Panc1 (cell line): ENCODE measurements at regions not wholly inside any gene's neighbourhood (a gene's known extent, or its start where the extent isn't known, plus 50 kb on each side); places are given as distances from the start of the nearest gene placed in this dataset.

Source experiments
- ATAC-seq: fragments of 200-7000 bp; cut with Tn5 transposase; 2 replicates; pipeline ENCODE4 v1.9.1; 2020; ENCODE audit warnings: mild to moderate bottlenecking, moderate library complexity
- BruUV-seq: library from RNA; stranded (reverse); fragments of 400-500 nt; replicated peaks from 2 replicates; lab custom pipeline; 2021; lab: Mats Ljungman, UMichigan
- CTCF ChIA-PET: fragments of 300-600 bp; sonication (Branson Sonifier 250); formaldehyde crosslinking; loops from one replicate; lab custom pipeline; 2022; ENCODE audit warnings: antibody characterized with exemption; lab: Charles Lee
- POLR2A ChIA-PET: fragments of 300-600 bp; sonication (Branson Sonifier 250); formaldehyde crosslinking; loops from one replicate; lab custom pipeline; 2022; ENCODE audit warnings: antibody characterized with exemption; lab: Charles Lee
- DNase-seq: peaks from one replicate; pipeline ENCODE4 v3.0.0-alpha.2; 2010; ENCODE audit warnings: low read depth, low spot score
- H3K27ac ChIP-seq: 2 replicates; pipeline ENCODE4 v1.5.1; 2011; ENCODE audit warnings: mild to moderate bottlenecking, low read length, inconsistent platforms
- H3K27me3 ChIP-seq: fragments of 200-500 bp; sonication (Bioruptor generic); 2 replicates; pipeline ENCODE4 v1.6.0; 2014; ENCODE audit warnings: low read length, inconsistent platforms; ENCODE audit not compliant: control insufficient read depth, insufficient read depth
- H3K36me3 ChIP-seq: fragments of 200-500 bp; sonication (Bioruptor generic); 2 replicates; pipeline ENCODE4 v1.5.1; 2014; ENCODE audit warnings: inconsistent platforms, mild to moderate bottlenecking, low read length, moderate library complexity; ENCODE audit not compliant: control insufficient read depth, insufficient read depth
- H3K4me1 ChIP-seq: 2 replicates; pipeline ENCODE4 v1.5.1; 2011; ENCODE audit warnings: inconsistent platforms, mild to moderate bottlenecking, low read length, moderate library complexity; ENCODE audit not compliant: control insufficient read depth, insufficient read depth
- H3K4me3 ChIP-seq, 2 experiments: 2 replicates each; pipeline ENCODE4 v1.5.1; 2011 to 2012; ENCODE audit warnings: low read depth in 2 of 2, low read length in 2 of 2, mild to moderate bottlenecking in 2 of 2, inconsistent platforms in 1 of 2, moderate library complexity in 1 of 2
- H3K9me3 ChIP-seq: fragments of 200-500 bp; sonication (Bioruptor generic); 2 replicates; pipeline ENCODE4 v1.5.1; 2014; ENCODE audit warnings: low read depth, mild to moderate bottlenecking, inconsistent platforms, low read length, moderate library complexity; ENCODE audit not compliant: control insufficient read depth, insufficient read depth
- POLR2AphosphoS5 ChIP-seq: IDR thresholded peaks from 2 replicates; pipeline ENCODE4 v1.6.1; 2012; ENCODE audit warnings: mild to moderate bottlenecking, low read depth, low read length, moderate library complexity
- SIN3A ChIP-seq: IDR thresholded peaks from 2 replicates; pipeline ENCODE4 v1.6.1; 2012; ENCODE audit warnings: low read depth, mild to moderate bottlenecking, low read length, moderate library complexity, borderline replicate concordance; ENCODE audit not compliant: insufficient read depth
- TCF7L2 ChIP-seq: IDR thresholded peaks from 2 replicates; pipeline ENCODE4 v1.6.1; 2011; ENCODE audit warnings: mild to moderate bottlenecking, low read depth, low read length, inconsistent platforms
- in situ Hi-C: cut with HindIII; loops from 2 replicates; pipeline ENCODE4 v1.10.0; 2016; ENCODE audit warnings: low sequenced_read_pairs, low pct_unique_long_range_greater_than_20kb
- intact Hi-C: fragments of 100-400 bp; cut with micrococcal nuclease; formaldehyde crosslinking; loops from one replicate; pipeline ENCODE4 v1.10.0; 2022; ENCODE audit not compliant: unreplicated experiment
- TF ChIP-seq, protein P1 (sequence below): fragments of 450-650 bp; IDR thresholded peaks from 2 replicates; pipeline ENCODE4 v1.5.1; 2017; ENCODE audit warnings: mild to moderate bottlenecking
- TF ChIP-seq, protein P2 (sequence below), 2 experiments: IDR thresholded peaks; 2 replicates each; pipeline ENCODE4 v1.6.1; 2011 to 2012; ENCODE audit warnings: low read depth in 2 of 2, control low read depth in 1 of 2, low read length in 1 of 2, mild to moderate bottlenecking in 1 of 2, moderate library complexity in 1 of 2; ENCODE audit not compliant: insufficient read depth in 1 of 2

DNA sequence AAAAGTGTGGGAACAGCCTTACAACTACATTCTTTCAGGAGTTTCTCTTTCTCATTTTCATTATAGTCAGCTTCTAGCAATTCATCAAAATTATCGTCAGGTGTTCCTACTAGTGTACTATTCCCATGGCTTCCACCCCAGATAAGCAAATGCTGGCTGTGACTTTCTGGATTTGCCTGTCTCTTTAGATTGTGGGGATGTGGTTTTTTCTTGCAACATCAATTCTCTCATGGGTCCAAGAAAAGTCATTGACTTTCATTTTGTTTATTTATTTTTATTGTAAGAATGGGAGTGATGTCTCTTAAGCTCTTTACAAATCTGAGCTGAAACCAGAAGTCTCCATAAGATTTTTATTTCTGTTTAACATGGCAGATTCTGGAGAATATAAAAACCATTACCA is 349.7 kb upstream of the SEMA3C start:
- CTCF ChIA-PET = no interaction called here
- POLR2A ChIA-PET = no interaction called here
- no peaks in the 10 kb centered on the region for H3K27me3 ChIP-seq
- in situ Hi-C loops = no loop called here
- DNase-seq (no peak), ATAC-seq (no peak)
- H3K4me1 ChIP-seq = no peaks in the 10 kb centered on the region
- no peak overlapping the region; the same call in 1 of the 2 replicates for H3K27ac ChIP-seq
- intact Hi-C loops = no loop called here
- H3K4me3 ChIP-seq = no peak overlapping the region
- TF ChIP-seq, protein P1, sequence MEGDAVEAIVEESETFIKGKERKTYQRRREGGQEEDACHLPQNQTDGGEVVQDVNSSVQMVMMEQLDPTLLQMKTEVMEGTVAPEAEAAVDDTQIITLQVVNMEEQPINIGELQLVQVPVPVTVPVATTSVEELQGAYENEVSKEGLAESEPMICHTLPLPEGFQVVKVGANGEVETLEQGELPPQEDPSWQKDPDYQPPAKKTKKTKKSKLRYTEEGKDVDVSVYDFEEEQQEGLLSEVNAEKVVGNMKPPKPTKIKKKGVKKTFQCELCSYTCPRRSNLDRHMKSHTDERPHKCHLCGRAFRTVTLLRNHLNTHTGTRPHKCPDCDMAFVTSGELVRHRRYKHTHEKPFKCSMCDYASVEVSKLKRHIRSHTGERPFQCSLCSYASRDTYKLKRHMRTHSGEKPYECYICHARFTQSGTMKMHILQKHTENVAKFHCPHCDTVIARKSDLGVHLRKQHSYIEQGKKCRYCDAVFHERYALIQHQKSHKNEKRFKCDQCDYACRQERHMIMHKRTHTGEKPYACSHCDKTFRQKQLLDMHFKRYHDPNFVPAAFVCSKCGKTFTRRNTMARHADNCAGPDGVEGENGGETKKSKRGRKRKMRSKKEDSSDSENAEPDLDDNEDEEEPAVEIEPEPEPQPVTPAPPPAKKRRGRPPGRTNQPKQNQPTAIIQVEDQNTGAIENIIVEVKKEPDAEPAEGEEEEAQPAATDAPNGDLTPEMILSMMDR = no peak
- TF ChIP-seq TCF7L2 (no peak), SIN3A (no peak), POLR2AphosphoS5 (no peak)
- TF ChIP-seq, protein P2, sequence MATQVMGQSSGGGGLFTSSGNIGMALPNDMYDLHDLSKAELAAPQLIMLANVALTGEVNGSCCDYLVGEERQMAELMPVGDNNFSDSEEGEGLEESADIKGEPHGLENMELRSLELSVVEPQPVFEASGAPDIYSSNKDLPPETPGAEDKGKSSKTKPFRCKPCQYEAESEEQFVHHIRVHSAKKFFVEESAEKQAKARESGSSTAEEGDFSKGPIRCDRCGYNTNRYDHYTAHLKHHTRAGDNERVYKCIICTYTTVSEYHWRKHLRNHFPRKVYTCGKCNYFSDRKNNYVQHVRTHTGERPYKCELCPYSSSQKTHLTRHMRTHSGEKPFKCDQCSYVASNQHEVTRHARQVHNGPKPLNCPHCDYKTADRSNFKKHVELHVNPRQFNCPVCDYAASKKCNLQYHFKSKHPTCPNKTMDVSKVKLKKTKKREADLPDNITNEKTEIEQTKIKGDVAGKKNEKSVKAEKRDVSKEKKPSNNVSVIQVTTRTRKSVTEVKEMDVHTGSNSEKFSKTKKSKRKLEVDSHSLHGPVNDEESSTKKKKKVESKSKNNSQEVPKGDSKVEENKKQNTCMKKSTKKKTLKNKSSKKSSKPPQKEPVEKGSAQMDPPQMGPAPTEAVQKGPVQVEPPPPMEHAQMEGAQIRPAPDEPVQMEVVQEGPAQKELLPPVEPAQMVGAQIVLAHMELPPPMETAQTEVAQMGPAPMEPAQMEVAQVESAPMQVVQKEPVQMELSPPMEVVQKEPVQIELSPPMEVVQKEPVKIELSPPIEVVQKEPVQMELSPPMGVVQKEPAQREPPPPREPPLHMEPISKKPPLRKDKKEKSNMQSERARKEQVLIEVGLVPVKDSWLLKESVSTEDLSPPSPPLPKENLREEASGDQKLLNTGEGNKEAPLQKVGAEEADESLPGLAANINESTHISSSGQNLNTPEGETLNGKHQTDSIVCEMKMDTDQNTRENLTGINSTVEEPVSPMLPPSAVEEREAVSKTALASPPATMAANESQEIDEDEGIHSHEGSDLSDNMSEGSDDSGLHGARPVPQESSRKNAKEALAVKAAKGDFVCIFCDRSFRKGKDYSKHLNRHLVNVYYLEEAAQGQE (IDR thresholded peaks at IDR 0.05; ENCODE audit: insufficient read depth in 1 of 2, low read depth in 2 of 2, low read length in 1 of 2) = no peak
- no peaks in the 10 kb centered on the region for H3K36me3 ChIP-seq
- BruUV-seq = no TSS peak
- no peaks in the 10 kb centered on the region for H3K9me3 ChIP-seq

DNA sequence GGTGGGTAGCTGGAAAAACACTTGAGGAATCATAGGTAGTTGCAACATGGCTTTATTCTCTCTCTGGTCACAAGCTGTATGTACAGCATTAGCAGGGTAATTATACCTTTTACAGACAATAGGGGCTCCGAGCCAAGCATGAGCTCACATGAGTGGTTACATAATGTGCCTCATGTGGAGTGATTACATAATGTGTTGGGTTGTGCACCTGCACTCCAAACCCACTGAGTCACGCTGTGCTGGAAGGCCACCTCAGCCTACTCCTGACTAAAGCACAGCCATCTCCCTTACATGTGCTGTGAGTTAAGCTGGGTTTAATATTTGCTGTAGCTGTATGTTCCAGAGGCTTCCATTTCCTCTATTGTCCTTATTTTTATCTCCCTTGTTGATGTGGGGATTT is 348.7 kb upstream of the SEMA3C start:
- POLR2A ChIA-PET = no interaction called here
- Histone ChIP-seq H3K27me3 (no peaks in the 10 kb centered on the region), H3K36me3 (no peaks in the 10 kb centered on the region), H3K4me1 (no peaks in the 10 kb centered on the region), H3K4me3 (no peak overlapping the region), H3K9me3 (no peaks in the 10 kb centered on the region), H3K27ac (peak overlapping the region; percentile 41; the same call in 1 of the 2 replicates)
- in situ Hi-C loops (no loop called here), intact Hi-C loops (no loop called here)
- CTCF ChIA-PET = no interaction called here
- TF ChIP-seq TCF7L2 (no peak), SIN3A (no peak), POLR2AphosphoS5 (no peak)
- TF ChIP-seq, protein P2 (IDR thresholded peaks at IDR 0.05; ENCODE audit: insufficient read depth in 1 of 2, low read depth in 2 of 2, low read length in 1 of 2) = no peak
- TF ChIP-seq, protein P1 = no peak
- no peak for ATAC-seq
- no TSS peak for BruUV-seq
- no peak for DNase-seq
